ENCODE measurements at regions not wholly inside any gene's neighbourhood (a gene's known extent, or its start where the extent isn't known, plus 50 kb on each side); places are given as distances from the start of the nearest gene placed in this dataset.

DNA sequence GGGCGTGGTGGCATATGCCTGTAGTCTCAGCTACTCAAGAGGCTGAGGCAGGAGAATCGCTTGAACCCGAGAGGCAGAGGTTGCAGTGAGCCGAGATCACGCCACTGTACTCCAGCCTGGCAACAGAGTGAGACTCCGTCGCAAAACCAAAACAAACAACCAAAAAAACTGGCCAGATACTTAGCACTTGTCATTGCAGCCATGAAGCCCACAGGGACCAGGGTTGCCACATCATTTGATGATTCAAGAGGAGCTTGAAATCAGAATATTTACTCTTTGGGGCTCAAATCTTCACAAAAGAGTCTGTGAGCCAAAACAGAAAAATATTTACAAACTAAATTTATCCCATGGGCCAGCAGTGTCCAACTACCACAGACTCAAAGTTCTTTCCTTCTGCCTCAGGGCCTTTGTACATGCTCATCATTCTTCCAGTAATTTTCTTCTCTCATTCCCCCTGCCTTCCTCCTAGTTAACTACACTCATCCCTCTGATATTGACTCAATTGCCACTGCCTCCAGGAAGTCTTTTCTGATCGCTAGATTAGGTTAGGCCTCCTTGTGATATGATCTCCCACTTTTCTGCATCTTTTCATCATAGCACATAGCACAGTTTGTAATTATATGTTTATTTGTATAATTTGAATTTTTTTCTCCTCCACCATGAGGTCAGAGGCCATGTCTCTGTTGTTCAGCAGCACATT is 130.8 kb upstream of the PLEKHG7 start:
- no peak for DNase-seq
- no peak overlapping the region for H3K4me3 Mint-ChIP-seq
- peaks cover 2% of the 10 kb centered on the region for H3K36me3 Mint-ChIP-seq
- H3K4me1 Mint-ChIP-seq (ENCODE audit: low read depth): peaks cover 15% of the 10 kb centered on the region
- peaks cover 7% of the 10 kb centered on the region for H3K9me3 Mint-ChIP-seq
- H3K27me3 Mint-ChIP-seq: no peaks in the 10 kb centered on the region
- ChIA-PET CTCF (interaction anchor here (0.7 to 5.5 kb wide), 9 partner anchors 36 to 1206 kb away, joined by 3 to 77 read pairs (median 5); no protein-coding TSS in a partner anchor), POLR2A (no interaction called here)
- no peak overlapping the region for H3K27ac Mint-ChIP-seq
- intact Hi-C loops (cut with micrococcal nuclease): loop anchor here (2.0 to 5.0 kb wide), 6 partner anchors 169 to 1210 kb away; no protein-coding TSS in a partner anchor

GRCh38 chr12:92571169-92571568 is 131.6 kb upstream of the PLEKHG7 start:
- intact Hi-C loops (cut with micrococcal nuclease): loop anchor here (2.0 to 5.0 kb wide), 6 partner anchors 168 to 1209 kb away; no protein-coding TSS in a partner anchor
- no peak for DNase-seq
- H3K27ac Mint-ChIP-seq: no peak overlapping the region
- peaks cover 9% of the 10 kb centered on the region for H3K9me3 Mint-ChIP-seq
- POLR2A ChIA-PET: no interaction called here
- peaks cover 22% of the 10 kb centered on the region for H3K4me1 Mint-ChIP-seq (ENCODE audit: low read depth)
- H3K27me3 Mint-ChIP-seq: no peaks in the 10 kb centered on the region
- H3K36me3 Mint-ChIP-seq: peaks cover 8% of the 10 kb centered on the region
- CTCF ChIA-PET: interaction anchor here (0.6 to 5.5 kb wide), 12 partner anchors 14 to 1189 kb away, joined by 3 to 77 read pairs (median 5); no protein-coding TSS in a partner anchor
- no peak overlapping the region for H3K4me3 Mint-ChIP-seq

- POLR2A ChIA-PET: interaction anchor here (1.0 to 2.6 kb wide), 3 partner anchors 65 to 425 kb away, joined by 3 to 14 read pairs (median 6); partner anchors contain the start of gene BTG1
- H3K27ac Mint-ChIP-seq: no peak overlapping the region
- H3K4me1 Mint-ChIP-seq (ENCODE audit: low read depth): peaks cover 24% of the 10 kb centered on the region
- intact Hi-C loops (cut with micrococcal nuclease): loop anchor here (1.0 to 5.0 kb wide), 13 partner anchors 18 to 1208 kb away; no protein-coding TSS in a partner anchor
- peak; percentile 25 for DNase-seq
- CTCF ChIA-PET: interaction anchor here (0.6 to 5.5 kb wide), 31 partner anchors 9 to 1188 kb away, joined by 3 to 77 read pairs (median 4); partner anchors contain the start of gene BTG1
- peaks cover 15% of the 10 kb centered on the region for H3K9me3 Mint-ChIP-seq
- H3K36me3 Mint-ChIP-seq: peaks cover 10% of the 10 kb centered on the region
- no peak overlapping the region for H3K4me3 Mint-ChIP-seq
- no peaks in the 10 kb centered on the region for H3K27me3 Mint-ChIP-seq
These were observed 132.6 kb upstream of the PLEKHG7 start for GRCh38 chr12:92570056-92570753.

GRCh38 chr12:92568691-92569090 is 134.1 kb upstream of the PLEKHG7 start:
- H3K9me3 Mint-ChIP-seq: peaks cover 15% of the 10 kb centered on the region
- DNase-seq: no peak
- no peak overlapping the region for H3K27ac Mint-ChIP-seq
- CTCF ChIA-PET: interaction anchor here (0.7 to 5.5 kb wide), 12 partner anchors 12 to 1187 kb away, joined by 3 to 77 read pairs (median 5); partner anchors contain the start of gene BTG1
- H3K4me1 Mint-ChIP-seq (ENCODE audit: low read depth): peaks cover 28% of the 10 kb centered on the region
- no peak overlapping the region for H3K4me3 Mint-ChIP-seq
- H3K27me3 Mint-ChIP-seq: no peaks in the 10 kb centered on the region
- intact Hi-C loops (cut with micrococcal nuclease): no loop called here
- H3K36me3 Mint-ChIP-seq: peaks cover 14% of the 10 kb centered on the region
- POLR2A ChIA-PET: interaction anchor here (1.9 to 2.6 kb wide), 2 partner anchors 66 to 423 kb away, joined by 6 to 14 read pairs; partner anchors contain the start of gene BTG1

DNA sequence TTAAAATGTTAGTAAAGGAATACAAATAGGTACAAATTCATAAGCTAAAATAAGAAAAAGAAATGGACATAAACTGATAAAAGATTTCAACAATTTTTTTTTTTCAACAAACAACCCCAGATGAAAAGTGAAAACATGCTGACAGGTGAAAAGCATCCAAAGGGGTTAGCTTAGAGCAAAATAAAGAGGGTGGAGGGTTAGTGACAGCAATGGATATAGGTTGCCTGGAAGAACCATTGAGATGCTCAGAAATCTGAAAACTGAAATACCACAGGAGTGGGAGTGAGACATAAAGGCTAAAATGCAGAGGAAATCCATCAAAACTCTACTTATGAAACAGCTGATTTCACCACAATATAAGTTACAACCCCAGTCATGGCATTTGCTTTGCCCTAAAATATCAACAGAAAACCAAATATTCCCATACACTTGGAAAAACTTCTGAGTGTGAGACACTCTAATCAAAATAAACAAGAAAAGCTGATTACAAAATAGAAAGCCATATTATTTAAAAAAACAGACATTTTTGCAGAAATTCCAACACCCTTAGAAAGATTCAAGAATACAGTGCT is 136.3 kb upstream of the PLEKHG7 start:
- peaks cover 40% of the 10 kb centered on the region for H3K4me1 Mint-ChIP-seq (ENCODE audit: low read depth)

GRCh38 chr12:92563819-92564218 is 139.0 kb upstream of the PLEKHG7 start:
- no peak overlapping the region for H3K27ac Mint-ChIP-seq
- ChIA-PET CTCF (interaction anchor here (0.7 to 1.7 kb wide), 10 partner anchors 44 to 1202 kb away, joined by 3 to 5 read pairs (median 4); no protein-coding TSS in a partner anchor), POLR2A (interaction anchor here (1.5 to 1.8 kb wide), 2 partner anchors 59 to 61 kb away, joined by 5 to 6 read pairs; no protein-coding TSS in a partner anchor)
- no peak overlapping the region for H3K4me3 Mint-ChIP-seq
- H3K36me3 Mint-ChIP-seq: peaks cover 22% of the 10 kb centered on the region
- peaks cover 15% of the 10 kb centered on the region for H3K9me3 Mint-ChIP-seq
- DNase-seq: no peak
- intact Hi-C loops (cut with micrococcal nuclease): no loop called here
- H3K27me3 Mint-ChIP-seq: no peaks in the 10 kb centered on the region
- H3K4me1 Mint-ChIP-seq (ENCODE audit: low read depth): peaks cover 58% of the 10 kb centered on the region

More for the DNA sequence above, 136.3 kb upstream of the PLEKHG7 start:
- Mint-ChIP-seq H3K27me3 (no peaks in the 10 kb centered on the region), H3K9me3 (peaks cover 15% of the 10 kb centered on the region), H3K27ac (no peak overlapping the region), H3K4me3 (no peak overlapping the region), H3K36me3 (peaks cover 14% of the 10 kb centered on the region)
- intact Hi-C loops (cut with micrococcal nuclease): no loop called here
- POLR2A ChIA-PET: interaction anchor here (0.6 kb wide), 1 partner anchor 13 kb away, joined by 4 read pairs; no protein-coding TSS in a partner anchor
- DNase-seq: no peak
- CTCF ChIA-PET: interaction anchor here (0.9 to 1.1 kb wide), 4 partner anchors 15 to 163 kb away, joined by 3 to 4 read pairs (median 3); no protein-coding TSS in a partner anchor

DNA sequence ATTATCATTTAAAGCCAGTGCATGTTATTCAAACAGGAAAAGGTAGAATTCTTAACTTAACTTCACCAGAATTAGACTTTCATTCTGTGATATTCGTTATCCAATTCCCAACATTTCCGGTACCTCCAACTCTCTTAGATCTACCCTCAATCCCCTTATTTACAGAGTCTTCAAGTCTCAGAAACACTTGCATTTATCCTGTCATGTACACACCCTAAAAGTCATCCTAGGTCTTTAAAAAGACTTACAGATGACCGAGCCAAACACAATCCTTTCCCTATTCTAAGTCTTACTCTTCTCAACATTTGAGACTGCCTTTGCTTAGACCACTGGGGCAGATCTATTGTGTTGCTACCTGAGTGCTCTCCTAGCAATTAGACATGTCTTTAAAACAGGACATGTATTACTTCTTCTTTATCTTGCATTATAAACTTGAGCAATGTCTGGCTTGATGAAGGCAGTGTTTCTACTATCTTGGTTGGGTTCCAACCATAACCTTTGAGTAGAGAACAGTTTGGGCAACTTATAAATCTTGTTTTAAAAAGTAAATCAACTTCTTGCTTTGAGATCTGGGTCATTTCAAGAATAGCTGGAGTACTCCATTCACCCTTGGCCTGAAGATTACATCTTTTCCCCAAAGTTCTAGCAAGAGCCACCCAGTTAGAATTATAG is 140.6 kb upstream of the PLEKHG7 start:
- H3K27ac Mint-ChIP-seq: peak overlapping the region; percentile 2
- H3K27me3 Mint-ChIP-seq: no peaks in the 10 kb centered on the region
- peaks cover 24% of the 10 kb centered on the region for H3K36me3 Mint-ChIP-seq
- no peak for DNase-seq
- no peak overlapping the region for H3K4me3 Mint-ChIP-seq
- ChIA-PET POLR2A (interaction anchor here (1.8 kb wide), 1 partner anchor 59 kb away, joined by 6 read pairs; no protein-coding TSS in a partner anchor), CTCF (no interaction called here)
- H3K4me1 Mint-ChIP-seq (ENCODE audit: low read depth): peaks cover 59% of the 10 kb centered on the region
- H3K9me3 Mint-ChIP-seq: peaks cover 10% of the 10 kb centered on the region
- intact Hi-C loops (cut with micrococcal nuclease): no loop called here

GRCh38 chr12:92561543-92561899 is 141.3 kb upstream of the PLEKHG7 start:
- Mint-ChIP-seq H3K4me3 (no peak overlapping the region), H3K27me3 (no peaks in the 10 kb centered on the region)
- POLR2A ChIA-PET: no interaction called here

GRCh38 chr12:92560713-92561542 is 141.9 kb upstream of the PLEKHG7 start:
- ChIA-PET POLR2A (no interaction called here), CTCF (interaction anchor here (0.7 to 1.3 kb wide), 2 partner anchors 9 to 58 kb away, joined by 5 read pairs; no protein-coding TSS in a partner anchor)
- intact Hi-C loops (cut with micrococcal nuclease): no loop called here
- Mint-ChIP-seq H3K27me3 (no peaks in the 10 kb centered on the region), H3K9me3 (peaks cover 6% of the 10 kb centered on the region), H3K36me3 (peaks cover 20% of the 10 kb centered on the region), H3K27ac (peak overlapping the region; percentile 54), H3K4me3 (no peak overlapping the region), H3K4me1 (ENCODE audit: low read depth) (peaks cover 62% of the 10 kb centered on the region)
- DNase-seq: peak; percentile 40

More at GRCh38 chr12:92561543-92561899, 141.3 kb upstream of the PLEKHG7 start:
- Mint-ChIP-seq H3K27ac (peak overlapping the region; percentile 54), H3K36me3 (peaks cover 21% of the 10 kb centered on the region), H3K4me1 (ENCODE audit: low read depth) (peaks cover 59% of the 10 kb centered on the region), H3K9me3 (peaks cover 6% of the 10 kb centered on the region)
- CTCF ChIA-PET: interaction anchor here (1.3 kb wide), 1 partner anchor 9 kb away, joined by 5 read pairs; no protein-coding TSS in a partner anchor
- DNase-seq: no peak
- intact Hi-C loops (cut with micrococcal nuclease): no loop called here

DNA sequence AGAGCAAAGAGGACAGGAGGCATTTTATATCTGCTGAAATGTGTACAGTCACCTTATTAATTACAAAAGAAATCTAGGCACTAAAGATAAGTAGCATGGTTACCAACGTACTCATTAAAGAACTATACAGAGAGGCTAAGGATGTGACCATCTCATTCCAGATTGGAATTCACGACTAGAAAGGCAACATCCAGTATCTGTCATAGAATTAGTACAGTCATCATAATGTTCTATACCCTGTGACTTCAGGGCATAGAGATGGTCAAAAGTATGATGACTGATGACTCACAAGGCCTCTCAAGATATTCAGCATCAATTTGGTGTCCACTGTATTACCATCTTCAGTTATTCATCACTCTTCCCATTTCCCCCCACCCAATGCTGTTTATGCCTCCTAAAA is 144.0 kb upstream of the PLEKHG7 start:
- POLR2A ChIA-PET: interaction anchor here (3.8 kb wide), 1 partner anchor 413 kb away, joined by 18 read pairs; the partner anchor contains the start of gene BTG1
- CTCF ChIA-PET: no interaction called here
- Mint-ChIP-seq H3K27ac (no peak overlapping the region), H3K27me3 (no peaks in the 10 kb centered on the region), H3K9me3 (no peaks in the 10 kb centered on the region), H3K4me1 (ENCODE audit: low read depth) (peaks cover 69% of the 10 kb centered on the region), H3K4me3 (peak overlapping the region; percentile 65), H3K36me3 (peaks cover 13% of the 10 kb centered on the region)
- intact Hi-C loops (cut with micrococcal nuclease): loop anchor here (1.0 to 5.0 kb wide), 3 partner anchors 20 to 422 kb away; no protein-coding TSS in a partner anchor
- DNase-seq: no peak

Data from activated CD4-positive, alpha-beta memory T cell treated with anti-CD3 and anti-CD28 coated beads for 36 hours (primary cell).